Islet of Langerhans (tissue), 1 donor: ENCODE measurements at regions not wholly inside any gene's neighbourhood (a gene's known extent, or its start where the extent isn't known, plus 50 kb on each side); places are given as distances from the start of the nearest gene placed in this dataset.

Experiments
- FAIRE-seq: peaks from one replicate; lab custom pipeline; 2011; peaks lifted over from hg19 to GRCh38; lab: Jason Lieb, UNC

- no peak for FAIRE-seq
These were observed 266.6 kb downstream of the POLR1F start for GRCh38 chr7:19442016-19442785.

GRCh38 chr7:19439517-19439916 lies 269.3 kb downstream of the POLR1F start:
- FAIRE-seq, result no peak

- FAIRE-seq, result no peak
These were observed 271.4 kb downstream of the POLR1F start for GRCh38 chr7:19437446-19437845.

- no peak for FAIRE-seq
These were observed 280.9 kb downstream of the POLR1F start for GRCh38 chr7:19427944-19428343.

GRCh38 chr7:19421861-19422260 lies 276.6 kb upstream of the FERD3L start:
- no peak for FAIRE-seq

GRCh38 chr7:19417231-19417630 lies 272.0 kb upstream of the FERD3L start:
- FAIRE-seq, result no peak

GRCh38 chr7:19415123-19415522 lies 269.9 kb upstream of the FERD3L start:
- no peak for FAIRE-seq

- no peak for FAIRE-seq
These were observed 268.3 kb upstream of the FERD3L start for GRCh38 chr7:19413443-19413965.

- no peak for FAIRE-seq
These were observed 265.5 kb upstream of the FERD3L start for GRCh38 chr7:19410691-19411090.

GRCh38 chr7:19410106-19410505 lies 264.9 kb upstream of the FERD3L start:
- no peak for FAIRE-seq

- no peak for FAIRE-seq
These were observed 263.5 kb upstream of the FERD3L start for GRCh38 chr7:19408706-19409220.

- no peak for FAIRE-seq
These were observed 262.0 kb upstream of the FERD3L start for GRCh38 chr7:19407270-19407669.

GRCh38 chr7:19405541-19405940 lies 260.3 kb upstream of the FERD3L start:
- FAIRE-seq, result no peak

GRCh38 chr7:19404912-19405329 lies 259.7 kb upstream of the FERD3L start:
- no peak for FAIRE-seq

- no peak for FAIRE-seq
These were observed 258.5 kb upstream of the FERD3L start for GRCh38 chr7:19403691-19404090.

GRCh38 chr7:19401461-19401860 lies 256.2 kb upstream of the FERD3L start:
- FAIRE-seq, result no peak

GRCh38 chr7:19400758-19401254 lies 255.6 kb upstream of the FERD3L start:
- FAIRE-seq, result no peak

- FAIRE-seq, result no peak
These were observed 252.7 kb upstream of the FERD3L start for GRCh38 chr7:19397911-19398310.

GRCh38 chr7:19392246-19392645 lies 247.0 kb upstream of the FERD3L start:
- no peak for FAIRE-seq

- FAIRE-seq, result no peak
These were observed 245.6 kb upstream of the FERD3L start for GRCh38 chr7:19390795-19391194.

GRCh38 chr7:19381321-19381720 lies 236.1 kb upstream of the FERD3L start:
- no peak for FAIRE-seq

GRCh38 chr7:19378345-19378714 lies 233.1 kb upstream of the FERD3L start:
- FAIRE-seq, result no peak

GRCh38 chr7:19377611-19378344 lies 232.6 kb upstream of the FERD3L start:
- FAIRE-seq, result no peak
